ENCODE measurements at regions not wholly inside any gene's neighbourhood (a gene's known extent, or its start where the extent isn't known, plus 50 kb on each side); places are given as distances from the start of the nearest gene placed in this dataset.

GRCh38 chrX:146456058-146456457 is 353.5 kb upstream of the CXorf51B start:
- Histone ChIP-seq H3K27me3 (ENCODE audit: low read length) (no peaks in the 10 kb centered on the region), H3K9ac (ENCODE audit: low read length) (no peak overlapping the region), H3K4me3 (ENCODE audit: low read length) (no peak overlapping the region), H3K9me2 (replicated peaks; ENCODE audit: low read length) (no peaks in the 10 kb centered on the region), H2AFZ (ENCODE audit: low read length) (no peak overlapping the region), H3K9me3 (ENCODE audit: low read length) (no peaks in the 10 kb centered on the region), H3K4me2 (ENCODE audit: low read length) (no peak overlapping the region), H3K79me2 (ENCODE audit: low read length) (no peaks in the 10 kb centered on the region), H3K36me3 (ENCODE audit: low read depth, low read length) (no peaks in the 10 kb centered on the region), H3K4me1 (ENCODE audit: insufficient read depth, low read length) (no peaks in the 10 kb centered on the region), H4K20me1 (ENCODE audit: low read length) (no peaks in the 10 kb centered on the region), H3K27ac (ENCODE audit: low read length) (no peak overlapping the region), H3F3A (ENCODE audit: low read length, unreplicated experiment) (no peaks in the 10 kb centered on the region)
- CTCF ChIA-PET, result no interaction called here
- DNase-seq (no peak), ATAC-seq (no peak)
- intact Hi-C loops (cut with micrococcal nuclease), result no loop called here
- POLR2A ChIA-PET (ENCODE audit: unreplicated experiment), result no interaction called here
- no peak for TF ChIP-seq EZH2phosphoT487 (IDR thresholded peaks at IDR 0.05; ENCODE audit: borderline replicate concordance, low read length)
- no peak for TF ChIP-seq EZH2 (IDR thresholded peaks at IDR 0.05; ENCODE audit: low read length, unreplicated experiment)
- TF ChIP-seq CTCF (conservative IDR thresholded peaks at IDR 0.05; ENCODE audit: low read depth, low read length), result no peak
- BruUV-seq (replicated peaks), result no TSS peak

GRCh38 chrX:146477341-146477740 is 332.2 kb upstream of the CXorf51B start:
- Histone ChIP-seq H3K36me3 (ENCODE audit: low read depth, low read length) (no peaks in the 10 kb centered on the region), H3F3A (ENCODE audit: low read length, unreplicated experiment) (no peaks in the 10 kb centered on the region), H3K9ac (ENCODE audit: low read length) (no peak overlapping the region), H3K79me2 (ENCODE audit: low read length) (no peaks in the 10 kb centered on the region), H3K4me3 (ENCODE audit: low read length) (no peak overlapping the region), H3K4me2 (ENCODE audit: low read length) (no peak overlapping the region), H3K9me2 (replicated peaks; ENCODE audit: low read length) (no peaks in the 10 kb centered on the region), H4K20me1 (ENCODE audit: low read length) (no peaks in the 10 kb centered on the region), H2AFZ (ENCODE audit: low read length) (no peak overlapping the region), H3K27ac (ENCODE audit: low read length) (no peak overlapping the region), H3K27me3 (ENCODE audit: low read length) (no peaks in the 10 kb centered on the region), H3K9me3 (ENCODE audit: low read length) (no peaks in the 10 kb centered on the region), H3K4me1 (ENCODE audit: insufficient read depth, low read length) (no peaks in the 10 kb centered on the region)
- CTCF ChIA-PET, result no interaction called here
- intact Hi-C loops (cut with micrococcal nuclease), result no loop called here
- POLR2A ChIA-PET (ENCODE audit: unreplicated experiment), result no interaction called here
- no peak for TF ChIP-seq EZH2 (IDR thresholded peaks at IDR 0.05; ENCODE audit: low read length, unreplicated experiment)
- TF ChIP-seq EZH2phosphoT487 (IDR thresholded peaks at IDR 0.05; ENCODE audit: borderline replicate concordance, low read length), result no peak
- no peak for TF ChIP-seq CTCF (conservative IDR thresholded peaks at IDR 0.05; ENCODE audit: low read depth, low read length)
- BruUV-seq (replicated peaks), result no TSS peak
- DNase-seq (no peak), ATAC-seq (no peak)

- no peaks in the 10 kb centered on the region for H3K79me2 ChIP-seq (ENCODE audit: low read length)
- no peaks in the 10 kb centered on the region for H3K27me3 ChIP-seq (ENCODE audit: low read length)
- no peaks in the 10 kb centered on the region for H3F3A ChIP-seq (ENCODE audit: low read length, unreplicated experiment)
- ChIA-PET CTCF (no interaction called here), POLR2A (ENCODE audit: unreplicated experiment) (no interaction called here)
- BruUV-seq (replicated peaks), result no TSS peak
- intact Hi-C loops (cut with micrococcal nuclease), result no loop called here
- TF ChIP-seq EZH2 (IDR thresholded peaks at IDR 0.05; ENCODE audit: low read length, unreplicated experiment), result no peak
- no peak for TF ChIP-seq EZH2phosphoT487 (IDR thresholded peaks at IDR 0.05; ENCODE audit: borderline replicate concordance, low read length)
- TF ChIP-seq CTCF (conservative IDR thresholded peaks at IDR 0.05; ENCODE audit: low read depth, low read length), result no peak
- no peak for ATAC-seq
- no peak overlapping the region for H3K4me3 ChIP-seq (ENCODE audit: low read length)
- no peaks in the 10 kb centered on the region for H3K36me3 ChIP-seq (ENCODE audit: low read depth, low read length)
- no peaks in the 10 kb centered on the region for H3K9me2 ChIP-seq (replicated peaks; ENCODE audit: low read length)
- H3K27ac ChIP-seq (ENCODE audit: low read length), result no peak overlapping the region
- H3K9me3 ChIP-seq (ENCODE audit: low read length), result no peaks in the 10 kb centered on the region
- no peak overlapping the region for H2AFZ ChIP-seq (ENCODE audit: low read length)
- no peak overlapping the region for H3K9ac ChIP-seq (ENCODE audit: low read length)
- no peaks in the 10 kb centered on the region for H4K20me1 ChIP-seq (ENCODE audit: low read length)
- no peak overlapping the region for H3K4me2 ChIP-seq (ENCODE audit: low read length)
- DNase-seq, result no peak
- H3K4me1 ChIP-seq (ENCODE audit: insufficient read depth, low read length), result no peaks in the 10 kb centered on the region
Observed at GRCh38 chrX:146481735-146482134, 327.8 kb upstream of the CXorf51B start.

Measured in PC-3 (cell line).